ENCODE measurements at regions not wholly inside any gene's neighbourhood (a gene's known extent, or its start where the extent isn't known, plus 50 kb on each side); places are given as distances from the start of the nearest gene placed in this dataset.

DNA sequence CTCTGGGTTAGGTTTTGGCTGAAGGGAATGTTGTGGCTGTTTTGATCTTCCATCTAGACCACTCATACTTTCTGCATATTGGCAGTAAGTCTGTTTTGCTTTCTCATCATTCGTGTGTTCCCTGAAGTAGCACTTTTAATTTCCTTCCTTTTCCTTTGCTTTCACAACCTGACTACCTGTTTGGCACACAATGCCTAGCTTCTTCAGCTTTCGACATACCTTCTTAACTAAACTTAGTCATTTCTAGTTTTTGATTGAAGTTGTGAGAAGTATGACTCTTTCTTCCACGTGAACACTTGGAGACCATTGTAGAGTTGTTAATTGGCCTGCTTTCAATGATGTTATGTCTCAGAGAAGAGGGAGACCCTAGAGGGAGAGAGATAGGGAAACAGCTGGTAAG lies 123.6 kb upstream of the EPB41L3 start (continued):
- TF ChIP-seq, protein P1, sequence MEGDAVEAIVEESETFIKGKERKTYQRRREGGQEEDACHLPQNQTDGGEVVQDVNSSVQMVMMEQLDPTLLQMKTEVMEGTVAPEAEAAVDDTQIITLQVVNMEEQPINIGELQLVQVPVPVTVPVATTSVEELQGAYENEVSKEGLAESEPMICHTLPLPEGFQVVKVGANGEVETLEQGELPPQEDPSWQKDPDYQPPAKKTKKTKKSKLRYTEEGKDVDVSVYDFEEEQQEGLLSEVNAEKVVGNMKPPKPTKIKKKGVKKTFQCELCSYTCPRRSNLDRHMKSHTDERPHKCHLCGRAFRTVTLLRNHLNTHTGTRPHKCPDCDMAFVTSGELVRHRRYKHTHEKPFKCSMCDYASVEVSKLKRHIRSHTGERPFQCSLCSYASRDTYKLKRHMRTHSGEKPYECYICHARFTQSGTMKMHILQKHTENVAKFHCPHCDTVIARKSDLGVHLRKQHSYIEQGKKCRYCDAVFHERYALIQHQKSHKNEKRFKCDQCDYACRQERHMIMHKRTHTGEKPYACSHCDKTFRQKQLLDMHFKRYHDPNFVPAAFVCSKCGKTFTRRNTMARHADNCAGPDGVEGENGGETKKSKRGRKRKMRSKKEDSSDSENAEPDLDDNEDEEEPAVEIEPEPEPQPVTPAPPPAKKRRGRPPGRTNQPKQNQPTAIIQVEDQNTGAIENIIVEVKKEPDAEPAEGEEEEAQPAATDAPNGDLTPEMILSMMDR (conservative IDR thresholded peaks at IDR 0.05; ENCODE audit: low read depth in 2 of 2): no peak
- TF ChIP-seq CREB1 (CRISPR knock-in tag; IDR thresholded peaks at IDR 0.05; ENCODE audit: low read depth): no peak
- TF ChIP-seq, protein P2, sequence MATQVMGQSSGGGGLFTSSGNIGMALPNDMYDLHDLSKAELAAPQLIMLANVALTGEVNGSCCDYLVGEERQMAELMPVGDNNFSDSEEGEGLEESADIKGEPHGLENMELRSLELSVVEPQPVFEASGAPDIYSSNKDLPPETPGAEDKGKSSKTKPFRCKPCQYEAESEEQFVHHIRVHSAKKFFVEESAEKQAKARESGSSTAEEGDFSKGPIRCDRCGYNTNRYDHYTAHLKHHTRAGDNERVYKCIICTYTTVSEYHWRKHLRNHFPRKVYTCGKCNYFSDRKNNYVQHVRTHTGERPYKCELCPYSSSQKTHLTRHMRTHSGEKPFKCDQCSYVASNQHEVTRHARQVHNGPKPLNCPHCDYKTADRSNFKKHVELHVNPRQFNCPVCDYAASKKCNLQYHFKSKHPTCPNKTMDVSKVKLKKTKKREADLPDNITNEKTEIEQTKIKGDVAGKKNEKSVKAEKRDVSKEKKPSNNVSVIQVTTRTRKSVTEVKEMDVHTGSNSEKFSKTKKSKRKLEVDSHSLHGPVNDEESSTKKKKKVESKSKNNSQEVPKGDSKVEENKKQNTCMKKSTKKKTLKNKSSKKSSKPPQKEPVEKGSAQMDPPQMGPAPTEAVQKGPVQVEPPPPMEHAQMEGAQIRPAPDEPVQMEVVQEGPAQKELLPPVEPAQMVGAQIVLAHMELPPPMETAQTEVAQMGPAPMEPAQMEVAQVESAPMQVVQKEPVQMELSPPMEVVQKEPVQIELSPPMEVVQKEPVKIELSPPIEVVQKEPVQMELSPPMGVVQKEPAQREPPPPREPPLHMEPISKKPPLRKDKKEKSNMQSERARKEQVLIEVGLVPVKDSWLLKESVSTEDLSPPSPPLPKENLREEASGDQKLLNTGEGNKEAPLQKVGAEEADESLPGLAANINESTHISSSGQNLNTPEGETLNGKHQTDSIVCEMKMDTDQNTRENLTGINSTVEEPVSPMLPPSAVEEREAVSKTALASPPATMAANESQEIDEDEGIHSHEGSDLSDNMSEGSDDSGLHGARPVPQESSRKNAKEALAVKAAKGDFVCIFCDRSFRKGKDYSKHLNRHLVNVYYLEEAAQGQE (IDR thresholded peaks at IDR 0.05; ENCODE audit: unreplicated experiment): no peak
- TF ChIP-seq EZH2phosphoT487 (IDR thresholded peaks at IDR 0.05; ENCODE audit: unreplicated experiment): no peak

DNA sequence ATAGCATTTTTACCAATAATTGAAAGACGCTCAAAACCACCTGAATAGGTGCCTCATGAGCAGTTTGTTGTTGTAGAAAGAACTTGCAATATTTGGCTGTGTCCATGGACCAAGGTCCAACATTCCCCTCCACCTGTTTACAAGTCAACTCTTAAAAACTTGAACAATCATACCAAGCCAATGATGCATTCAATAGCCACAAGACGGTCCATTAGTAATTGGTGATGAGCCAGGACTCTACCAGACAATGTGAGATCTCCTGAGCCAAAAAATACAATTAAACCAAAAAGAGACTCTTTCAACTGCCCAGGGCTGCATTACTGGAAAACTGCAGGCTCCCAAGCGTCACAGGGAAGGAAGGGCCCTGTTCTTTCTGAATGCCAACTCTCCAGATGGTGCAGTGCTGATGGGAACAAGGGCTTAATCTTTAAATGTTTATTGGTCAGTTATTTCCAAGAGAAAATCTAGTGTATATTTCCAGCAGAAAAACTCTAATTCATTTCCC lies 118.8 kb upstream of the EPB41L3 start:
- Mint-ChIP-seq H3K4me1 (no peaks in the 10 kb centered on the region), H3K27me3 (ENCODE audit: insufficient read depth, low read depth, poor library complexity) (no peaks in the 10 kb centered on the region), H3K4me3 (no peak overlapping the region), H3K36me3 (ENCODE audit: low read depth) (no peaks in the 10 kb centered on the region), H3K9me3 (no peaks in the 10 kb centered on the region), H3K27ac (no peak overlapping the region)
- H3K4me3 ChIP-seq: no peak overlapping the region
- 0 out of 2 replicates have a peak, but pooled peaks cover 5% of the 10 kb centered on the region for H3K9me2 ChIP-seq (ENCODE audit: insufficient read depth)
- no peaks in the 10 kb centered on the region for H3K27me3 ChIP-seq (ENCODE audit: insufficient read depth)
- DNase-seq (ENCODE audit: low spot score): no peak
- H3K4me1 ChIP-seq (ENCODE audit: insufficient read depth): no peaks in the 10 kb centered on the region
- no peak overlapping the region for H3K4me2 ChIP-seq
- no peaks in the 10 kb centered on the region for H4K20me1 ChIP-seq (replicated peaks; ENCODE audit: insufficient read depth)
- no peak for ATAC-seq
- no peak overlapping the region for H3K27ac ChIP-seq (ENCODE audit: low read depth)
- no peaks in the 10 kb centered on the region for H3K36me3 ChIP-seq (ENCODE audit: insufficient read depth)
- no peaks in the 10 kb centered on the region for H3K79me2 ChIP-seq (replicated peaks; ENCODE audit: insufficient read depth)
- no peaks in the 10 kb centered on the region for H3F3A ChIP-seq (replicated peaks; ENCODE audit: low read depth)
- H2AFZ ChIP-seq: no peak overlapping the region
- TF ChIP-seq, protein P3, sequence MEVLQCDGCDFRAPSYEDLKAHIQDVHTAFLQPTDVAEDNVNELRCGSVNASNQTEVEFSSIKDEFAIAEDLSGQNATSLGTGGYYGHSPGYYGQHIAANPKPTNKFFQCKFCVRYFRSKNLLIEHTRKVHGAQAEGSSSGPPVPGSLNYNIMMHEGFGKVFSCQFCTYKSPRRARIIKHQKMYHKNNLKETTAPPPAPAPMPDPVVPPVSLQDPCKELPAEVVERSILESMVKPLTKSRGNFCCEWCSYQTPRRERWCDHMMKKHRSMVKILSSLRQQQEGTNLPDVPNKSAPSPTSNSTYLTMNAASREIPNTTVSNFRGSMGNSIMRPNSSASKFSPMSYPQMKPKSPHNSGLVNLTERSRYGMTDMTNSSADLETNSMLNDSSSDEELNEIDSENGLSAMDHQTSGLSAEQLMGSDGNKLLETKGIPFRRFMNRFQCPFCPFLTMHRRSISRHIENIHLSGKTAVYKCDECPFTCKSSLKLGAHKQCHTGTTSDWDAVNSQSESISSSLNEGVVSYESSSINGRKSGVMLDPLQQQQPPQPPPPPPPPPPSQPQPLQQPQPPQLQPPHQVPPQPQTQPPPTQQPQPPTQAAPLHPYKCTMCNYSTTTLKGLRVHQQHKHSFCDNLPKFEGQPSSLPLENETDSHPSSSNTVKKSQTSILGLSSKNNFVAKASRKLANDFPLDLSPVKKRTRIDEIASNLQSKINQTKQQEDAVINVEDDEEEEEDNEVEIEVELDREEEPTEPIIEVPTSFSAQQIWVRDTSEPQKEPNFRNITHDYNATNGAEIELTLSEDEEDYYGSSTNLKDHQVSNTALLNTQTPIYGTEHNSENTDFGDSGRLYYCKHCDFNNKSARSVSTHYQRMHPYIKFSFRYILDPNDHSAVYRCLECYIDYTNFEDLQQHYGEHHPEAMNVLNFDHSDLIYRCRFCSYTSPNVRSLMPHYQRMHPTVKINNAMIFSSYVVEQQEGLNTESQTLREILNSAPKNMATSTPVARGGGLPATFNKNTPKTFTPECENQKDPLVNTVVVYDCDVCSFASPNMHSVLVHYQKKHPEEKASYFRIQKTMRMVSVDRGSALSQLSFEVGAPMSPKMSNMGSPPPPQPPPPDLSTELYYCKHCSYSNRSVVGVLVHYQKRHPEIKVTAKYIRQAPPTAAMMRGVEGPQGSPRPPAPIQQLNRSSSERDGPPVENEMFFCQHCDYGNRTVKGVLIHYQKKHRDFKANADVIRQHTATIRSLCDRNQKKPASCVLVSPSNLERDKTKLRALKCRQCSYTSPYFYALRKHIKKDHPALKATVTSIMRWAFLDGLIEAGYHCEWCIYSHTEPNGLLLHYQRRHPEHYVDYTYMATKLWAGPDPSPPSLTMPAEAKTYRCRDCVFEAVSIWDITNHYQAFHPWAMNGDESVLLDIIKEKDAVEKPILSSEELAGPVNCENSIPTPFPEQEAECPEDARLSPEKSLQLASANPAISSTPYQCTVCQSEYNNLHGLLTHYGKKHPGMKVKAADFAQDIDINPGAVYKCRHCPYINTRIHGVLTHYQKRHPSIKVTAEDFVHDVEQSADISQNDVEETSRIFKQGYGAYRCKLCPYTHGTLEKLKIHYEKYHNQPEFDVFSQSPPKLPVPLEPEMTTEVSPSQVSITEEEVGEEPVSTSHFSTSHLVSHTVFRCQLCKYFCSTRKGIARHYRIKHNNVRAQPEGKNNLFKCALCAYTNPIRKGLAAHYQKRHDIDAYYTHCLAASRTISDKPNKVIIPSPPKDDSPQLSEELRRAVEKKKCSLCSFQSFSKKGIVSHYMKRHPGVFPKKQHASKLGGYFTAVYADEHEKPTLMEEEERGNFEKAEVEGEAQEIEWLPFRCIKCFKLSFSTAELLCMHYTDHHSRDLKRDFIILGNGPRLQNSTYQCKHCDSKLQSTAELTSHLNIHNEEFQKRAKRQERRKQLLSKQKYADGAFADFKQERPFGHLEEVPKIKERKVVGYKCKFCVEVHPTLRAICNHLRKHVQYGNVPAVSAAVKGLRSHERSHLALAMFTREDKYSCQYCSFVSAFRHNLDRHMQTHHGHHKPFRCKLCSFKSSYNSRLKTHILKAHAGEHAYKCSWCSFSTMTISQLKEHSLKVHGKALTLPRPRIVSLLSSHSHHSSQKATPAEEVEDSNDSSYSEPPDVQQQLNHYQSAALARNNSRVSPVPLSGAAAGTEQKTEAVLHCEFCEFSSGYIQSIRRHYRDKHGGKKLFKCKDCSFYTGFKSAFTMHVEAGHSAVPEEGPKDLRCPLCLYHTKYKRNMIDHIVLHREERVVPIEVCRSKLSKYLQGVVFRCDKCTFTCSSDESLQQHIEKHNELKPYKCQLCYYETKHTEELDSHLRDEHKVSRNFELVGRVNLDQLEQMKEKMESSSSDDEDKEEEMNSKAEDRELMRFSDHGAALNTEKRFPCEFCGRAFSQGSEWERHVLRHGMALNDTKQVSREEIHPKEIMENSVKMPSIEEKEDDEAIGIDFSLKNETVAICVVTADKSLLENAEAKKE (CRISPR knock-in tag; IDR thresholded peaks at IDR 0.05): no peak
- no peak for TF ChIP-seq JUNB (IDR thresholded peaks at IDR 0.05; ENCODE audit: unreplicated experiment)
- TF ChIP-seq, protein P4, sequence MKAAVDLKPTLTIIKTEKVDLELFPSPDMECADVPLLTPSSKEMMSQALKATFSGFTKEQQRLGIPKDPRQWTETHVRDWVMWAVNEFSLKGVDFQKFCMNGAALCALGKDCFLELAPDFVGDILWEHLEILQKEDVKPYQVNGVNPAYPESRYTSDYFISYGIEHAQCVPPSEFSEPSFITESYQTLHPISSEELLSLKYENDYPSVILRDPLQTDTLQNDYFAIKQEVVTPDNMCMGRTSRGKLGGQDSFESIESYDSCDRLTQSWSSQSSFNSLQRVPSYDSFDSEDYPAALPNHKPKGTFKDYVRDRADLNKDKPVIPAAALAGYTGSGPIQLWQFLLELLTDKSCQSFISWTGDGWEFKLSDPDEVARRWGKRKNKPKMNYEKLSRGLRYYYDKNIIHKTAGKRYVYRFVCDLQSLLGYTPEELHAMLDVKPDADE (IDR thresholded peaks at IDR 0.05): no peak
- no peak for TF ChIP-seq ZNF114 (CRISPR knock-in tag; IDR thresholded peaks at IDR 0.05)
- no peak for TF ChIP-seq NANOG (IDR thresholded peaks at IDR 0.05; ENCODE audit: borderline replicate concordance)
- no peak for TF ChIP-seq ZNF331 (CRISPR knock-in tag; IDR thresholded peaks at IDR 0.05; ENCODE audit: low read depth)
- TF ChIP-seq CREB1 (CRISPR knock-in tag; IDR thresholded peaks at IDR 0.05; ENCODE audit: low read depth): no peak
- TF ChIP-seq, protein P1 (conservative IDR thresholded peaks at IDR 0.05; ENCODE audit: low read depth in 2 of 2): no peak
